ENCODE measurements at regions not wholly inside any gene's neighbourhood (a gene's known extent, or its start where the extent isn't known, plus 50 kb on each side); places are given as distances from the start of the nearest gene placed in this dataset.
"Not testable (repeated sequence)": the region's sequence is repeated elsewhere in the genome, so short reads cannot be mapped to it uniquely, and the experiment has no call there.

GRCh38 chr10:63783882-63784281 is 262.7 kb downstream of the REEP3 start:
- no peak for DNase-seq (ENCODE audit: low read depth in 2 of 2)

GRCh38 chr10:63788152-63788821 is 267.1 kb downstream of the REEP3 start:
- DNase-seq (ENCODE audit: low read depth in 2 of 2) = no peak

- DNase-seq (ENCODE audit: low read depth in 2 of 2) = no peak
Measured at GRCh38 chr10:63795094-63795860, 274.1 kb downstream of the REEP3 start.

- no peak for DNase-seq (ENCODE audit: low read depth in 2 of 2)
Measured at GRCh38 chr10:63798599-63799498, 277.6 kb downstream of the REEP3 start.

- no peak for DNase-seq (ENCODE audit: low read depth in 2 of 2)
Measured at GRCh38 chr10:63799521-63800300, 278.5 kb downstream of the REEP3 start.

GRCh38 chr10:63801166-63801565 is 280.0 kb downstream of the REEP3 start:
- DNase-seq (ENCODE audit: low read depth in 2 of 2) = no peak

GRCh38 chr10:63806330-63806729 is 285.1 kb downstream of the REEP3 start:
- no peak for DNase-seq (ENCODE audit: low read depth in 2 of 2)

GRCh38 chr10:63812501-63812900 is 291.3 kb downstream of the REEP3 start:
- no peak for DNase-seq (ENCODE audit: low read depth in 2 of 2)

GRCh38 chr10:63819753-63820329 is 298.6 kb downstream of the REEP3 start:
- DNase-seq (ENCODE audit: low read depth in 2 of 2) = no peak

GRCh38 chr10:63822496-63822895 is 301.3 kb downstream of the REEP3 start:
- DNase-seq (ENCODE audit: low read depth in 2 of 2) = no peak

- no peak for DNase-seq (ENCODE audit: low read depth in 2 of 2)
Measured at GRCh38 chr10:63825111-63825510, 303.9 kb downstream of the REEP3 start.

GRCh38 chr10:63825766-63826165 is 304.6 kb downstream of the REEP3 start:
- DNase-seq (ENCODE audit: low read depth in 2 of 2) = no peak

GRCh38 chr10:63827018-63827417 is 305.8 kb downstream of the REEP3 start:
- DNase-seq (ENCODE audit: low read depth in 2 of 2) = not testable (repeated sequence)

GRCh38 chr10:63829020-63829419 is 307.8 kb downstream of the REEP3 start:
- DNase-seq (ENCODE audit: low read depth in 2 of 2) = no peak

- no peak for DNase-seq (ENCODE audit: low read depth in 2 of 2)
Measured at GRCh38 chr10:63829573-63830149, 308.5 kb downstream of the REEP3 start.

- no peak for DNase-seq (ENCODE audit: low read depth in 2 of 2)
Measured at GRCh38 chr10:63832686-63833085, 311.5 kb downstream of the REEP3 start.

- DNase-seq (ENCODE audit: low read depth in 2 of 2) = no peak
Measured at GRCh38 chr10:63833411-63834060, 312.3 kb downstream of the REEP3 start.

- DNase-seq (ENCODE audit: low read depth in 2 of 2) = no peak
Measured at GRCh38 chr10:63836666-63837442, 315.7 kb downstream of the REEP3 start.

- DNase-seq (ENCODE audit: low read depth in 2 of 2) = no peak
Measured at GRCh38 chr10:63841761-63842160, 320.6 kb downstream of the REEP3 start.
